Stimulated activated memory B cell treated with anti-CD40 and anti-IgM and Interleukin-4, amounts not matched to agents 10 μg/mL and 1 μg/mL and 100 μg/mL, for 72 hours (primary cell): ENCODE measurements at regions not wholly inside any gene's neighbourhood (a gene's known extent, or its start where the extent isn't known, plus 50 kb on each side); places are given as distances from the start of the nearest gene placed in this dataset.
A peak's percentile ranks its signal among the peaks of the same experiment; 100 is the strongest.

Source experiments
- ATAC-seq: fragments of 150-1000 bp; cut with Tn5 transposase; 2 replicates; pipeline ENCODE4 v1.10.0; 2021
- H3K27ac Mint-ChIP-seq: one replicate; pipeline ENCODE4 v1.8.0; 2022; ENCODE audit warnings: mild to moderate bottlenecking, mixed read lengths
- H3K27me3 Mint-ChIP-seq: one replicate; pipeline ENCODE4 v1.8.0; 2022; ENCODE audit warnings: mixed read lengths
- H3K36me3 Mint-ChIP-seq: one replicate; pipeline ENCODE4 v1.8.0; 2022; ENCODE audit warnings: mixed read lengths
- H3K4me1 Mint-ChIP-seq: one replicate; pipeline ENCODE4 v1.8.0; 2022; ENCODE audit warnings: mixed read lengths
- H3K4me3 Mint-ChIP-seq: one replicate; pipeline ENCODE4 v1.8.0; 2022; ENCODE audit warnings: mild to moderate bottlenecking, moderate library complexity, mixed read lengths
- H3K9me3 Mint-ChIP-seq: one replicate; pipeline ENCODE4 v1.8.0; 2022; ENCODE audit warnings: mixed read lengths

GRCh38 chr6:165915022-165915770 lies 252.2 kb upstream of the PDE10A start:
- Mint-ChIP-seq H3K36me3 (no peaks in the 10 kb centered on the region), H3K27ac (no peak overlapping the region)
- ATAC-seq: no peak

GRCh38 chr6:165913676-165914570 lies 250.9 kb upstream of the PDE10A start:
- peaks cover 3% of the 10 kb centered on the region for H3K9me3 Mint-ChIP-seq
- peaks cover 13% of the 10 kb centered on the region for H3K27me3 Mint-ChIP-seq
- H3K4me1 Mint-ChIP-seq: no peaks in the 10 kb centered on the region
- no peak overlapping the region for H3K4me3 Mint-ChIP-seq
- H3K27ac Mint-ChIP-seq: no peak overlapping the region
- no peaks in the 10 kb centered on the region for H3K36me3 Mint-ChIP-seq
- no peak for ATAC-seq

More at GRCh38 chr6:165915022-165915770, 252.2 kb upstream of the PDE10A start:
- no peak overlapping the region for H3K4me3 Mint-ChIP-seq
- H3K9me3 Mint-ChIP-seq: peaks cover 3% of the 10 kb centered on the region
- H3K4me1 Mint-ChIP-seq: no peaks in the 10 kb centered on the region
- H3K27me3 Mint-ChIP-seq: peaks cover 1% of the 10 kb centered on the region

- no peak overlapping the region for H3K4me3 Mint-ChIP-seq
- ATAC-seq: no peak
- H3K36me3 Mint-ChIP-seq: no peaks in the 10 kb centered on the region
- H3K27me3 Mint-ChIP-seq: peaks cover 16% of the 10 kb centered on the region
- no peaks in the 10 kb centered on the region for H3K4me1 Mint-ChIP-seq
- no peak overlapping the region for H3K27ac Mint-ChIP-seq
- peaks cover 7% of the 10 kb centered on the region for H3K9me3 Mint-ChIP-seq
Observed at GRCh38 chr6:165910184-165910966, 247.3 kb upstream of the PDE10A start.

- Mint-ChIP-seq H3K4me3 (no peak overlapping the region), H3K9me3 (peaks cover 4% of the 10 kb centered on the region), H3K36me3 (no peaks in the 10 kb centered on the region), H3K27me3 (peaks cover 26% of the 10 kb centered on the region), H3K4me1 (no peaks in the 10 kb centered on the region), H3K27ac (no peak overlapping the region)
- ATAC-seq: no peak
Observed at GRCh38 chr6:165906736-165907135, 243.7 kb upstream of the PDE10A start.

GRCh38 chr6:165905744-165906143 lies 242.7 kb upstream of the PDE10A start:
- Mint-ChIP-seq H3K9me3 (peaks cover 4% of the 10 kb centered on the region), H3K27me3 (peaks cover 33% of the 10 kb centered on the region), H3K36me3 (no peaks in the 10 kb centered on the region), H3K27ac (no peak overlapping the region), H3K4me3 (no peak overlapping the region), H3K4me1 (no peaks in the 10 kb centered on the region)
- no peak for ATAC-seq

GRCh38 chr6:165900970-165901369 lies 237.9 kb upstream of the PDE10A start:
- no peak overlapping the region for H3K27ac Mint-ChIP-seq
- peaks cover 1% of the 10 kb centered on the region for H3K9me3 Mint-ChIP-seq
- H3K4me3 Mint-ChIP-seq: no peak overlapping the region
- no peak for ATAC-seq
- H3K36me3 Mint-ChIP-seq: no peaks in the 10 kb centered on the region
- peaks cover 48% of the 10 kb centered on the region for H3K27me3 Mint-ChIP-seq
- H3K4me1 Mint-ChIP-seq: no peaks in the 10 kb centered on the region

GRCh38 chr6:165899611-165900010 lies 236.6 kb upstream of the PDE10A start:
- H3K4me1 Mint-ChIP-seq: no peaks in the 10 kb centered on the region
- no peak overlapping the region for H3K27ac Mint-ChIP-seq
- H3K27me3 Mint-ChIP-seq: peaks cover 48% of the 10 kb centered on the region
- no peaks in the 10 kb centered on the region for H3K36me3 Mint-ChIP-seq
- ATAC-seq: peak; percentile 21
- H3K4me3 Mint-ChIP-seq: no peak overlapping the region
- no peaks in the 10 kb centered on the region for H3K9me3 Mint-ChIP-seq

- Mint-ChIP-seq H3K36me3 (no peaks in the 10 kb centered on the region), H3K27ac (no peak overlapping the region), H3K9me3 (no peaks in the 10 kb centered on the region), H3K4me1 (no peaks in the 10 kb centered on the region), H3K27me3 (peaks cover 43% of the 10 kb centered on the region), H3K4me3 (no peak overlapping the region)
- ATAC-seq: no peak
Observed at GRCh38 chr6:165895421-165896165, 232.6 kb upstream of the PDE10A start.

- H3K36me3 Mint-ChIP-seq: no peaks in the 10 kb centered on the region
- H3K9me3 Mint-ChIP-seq: peaks cover 2% of the 10 kb centered on the region
- peaks cover 46% of the 10 kb centered on the region for H3K27me3 Mint-ChIP-seq
- ATAC-seq: no peak
- no peak overlapping the region for H3K27ac Mint-ChIP-seq
- no peak overlapping the region for H3K4me3 Mint-ChIP-seq
- H3K4me1 Mint-ChIP-seq: no peaks in the 10 kb centered on the region
Observed at GRCh38 chr6:165894171-165894825, 231.3 kb upstream of the PDE10A start.

GRCh38 chr6:165893431-165893830 lies 230.4 kb upstream of the PDE10A start:
- Mint-ChIP-seq H3K4me1 (no peaks in the 10 kb centered on the region), H3K36me3 (no peaks in the 10 kb centered on the region), H3K27ac (no peak overlapping the region), H3K27me3 (peaks cover 39% of the 10 kb centered on the region), H3K9me3 (peaks cover 2% of the 10 kb centered on the region), H3K4me3 (no peak overlapping the region)
- no peak for ATAC-seq

- Mint-ChIP-seq H3K4me1 (no peaks in the 10 kb centered on the region), H3K27ac (no peak overlapping the region), H3K27me3 (peaks cover 22% of the 10 kb centered on the region), H3K4me3 (no peak overlapping the region), H3K9me3 (peaks cover 13% of the 10 kb centered on the region), H3K36me3 (no peaks in the 10 kb centered on the region)
- no peak for ATAC-seq
Observed at GRCh38 chr6:165891320-165891719, 228.3 kb upstream of the PDE10A start.

GRCh38 chr6:165890404-165890735 lies 227.3 kb upstream of the PDE10A start:
- peaks cover under 1% of the 10 kb centered on the region for H3K4me1 Mint-ChIP-seq

GRCh38 chr6:165889636-165890403 lies 226.8 kb upstream of the PDE10A start:
- Mint-ChIP-seq H3K9me3 (peaks cover 17% of the 10 kb centered on the region), H3K4me1 (peaks cover 6% of the 10 kb centered on the region), H3K27me3 (peaks cover 22% of the 10 kb centered on the region), H3K4me3 (no peak overlapping the region), H3K27ac (no peak overlapping the region), H3K36me3 (no peaks in the 10 kb centered on the region)
- ATAC-seq: no peak

More at GRCh38 chr6:165890404-165890735, 227.3 kb upstream of the PDE10A start:
- Mint-ChIP-seq H3K9me3 (peaks cover 13% of the 10 kb centered on the region), H3K27me3 (peaks cover 22% of the 10 kb centered on the region), H3K36me3 (no peaks in the 10 kb centered on the region), H3K4me3 (no peak overlapping the region), H3K27ac (no peak overlapping the region)
- no peak for ATAC-seq

- H3K27me3 Mint-ChIP-seq: peaks cover 17% of the 10 kb centered on the region
- no peak for ATAC-seq
- H3K27ac Mint-ChIP-seq: no peak overlapping the region
- H3K4me3 Mint-ChIP-seq: no peak overlapping the region
- peaks cover 17% of the 10 kb centered on the region for H3K9me3 Mint-ChIP-seq
- peaks cover 11% of the 10 kb centered on the region for H3K4me1 Mint-ChIP-seq
- no peaks in the 10 kb centered on the region for H3K36me3 Mint-ChIP-seq
Observed at GRCh38 chr6:165886169-165886568, 223.1 kb upstream of the PDE10A start.
